GM12878 (cell line): ENCODE measurements at regions not wholly inside any gene's neighbourhood (a gene's known extent, or its start where the extent isn't known, plus 50 kb on each side); places are given as distances from the start of the nearest gene placed in this dataset.

ENCODE experiments used
- ATAC-seq: fragments of 200-7000 bp; cut with Tn5 transposase; 3 replicates; pipeline ENCODE4 v1.9.1; 2020; ENCODE audit warnings: mild to moderate bottlenecking, moderate library complexity
- BruUV-seq: library from RNA; stranded (reverse); fragments of 400-500 nt; replicated peaks from 2 replicates; lab custom pipeline; 2021; lab: Mats Ljungman, UMichigan
- CTCF ChIA-PET: fragments of 300-600 bp; sonication (Branson Sonifier 250); formaldehyde crosslinking; extraction: SDS; loops from one replicate; lab custom pipeline; 2021; ENCODE audit warnings: inconsistent platforms; lab: Yijun Ruan, JAX
- POLR2A ChIA-PET: fragments of 350-600 bp; formaldehyde crosslinking; extraction: SDS; loops from one replicate; lab custom pipeline; 2021; ENCODE audit warnings: inconsistent platforms; lab: Charles Lee
- RAD21 ChIA-PET: fragments of 300-600 bp; sonication (Branson Sonifier 250); formaldehyde crosslinking; loops from one replicate; lab custom pipeline; 2023; ENCODE audit warnings: antibody characterized with exemption; ENCODE audit not compliant: unreplicated experiment; lab: Charles Lee
- SMC1A ChIA-PET: fragments of 300-600 bp; sonication (Branson Sonifier 250); formaldehyde crosslinking; loops from one replicate; lab custom pipeline; 2023; ENCODE audit not compliant: unreplicated experiment, uncharacterized antibody; lab: Charles Lee
- DNase-seq: peaks from one replicate; pipeline ENCODE4 v3.0.0-alpha.2; 2011; ENCODE audit warnings: low read depth, low spot score
- FAIRE-seq: peaks from 3 replicates; lab custom pipeline; 2011; peaks lifted over from hg19 to GRCh38; lab: Jason Lieb, UNC
- H2AFZ ChIP-seq: 2 replicates; pipeline ENCODE4 v1.6.0; 2011; ENCODE audit warnings: low read depth, low read length, control low read depth; ENCODE audit not compliant: control insufficient read depth
- H3K27ac ChIP-seq: 2 replicates; pipeline ENCODE4 v1.5.1; 2011; ENCODE audit warnings: control low read depth; ENCODE audit not compliant: control insufficient read depth, insufficient read depth
- H3K27me3 ChIP-seq, 2 experiments: replicated peaks in 1 of 2; 2 replicates each; pipeline versions ENCODE4 v1.6.0 to v1.6.1; 2011; ENCODE audit warnings: low read length in 1 of 2; ENCODE audit not compliant: control insufficient read depth in 2 of 2, insufficient read depth in 2 of 2
- H3K36me3 ChIP-seq, 2 experiments: 2 replicates each; pipeline ENCODE4 v1.5.1; 2011; ENCODE audit warnings: low read length in 1 of 2; ENCODE audit not compliant: control insufficient read depth in 2 of 2, insufficient read depth in 2 of 2
- H3K4me1 ChIP-seq: 2 replicates; pipeline ENCODE4 v1.6.1; 2011; ENCODE audit warnings: mild to moderate bottlenecking, low read length, moderate library complexity, mixed read lengths; ENCODE audit not compliant: control insufficient read depth, insufficient read depth
- H3K4me2 ChIP-seq: 2 replicates; pipeline ENCODE4 v1.6.0; 2011; ENCODE audit warnings: control low read depth; ENCODE audit not compliant: control insufficient read depth, insufficient read depth
- H3K4me3 ChIP-seq: fragments of 200-600 bp; sonication (generic); 2 replicates; pipeline ENCODE4 v1.5.1; 2016
- H3K79me2 ChIP-seq: 2 replicates; pipeline ENCODE4 v1.6.0; 2011; ENCODE audit warnings: low read length; ENCODE audit not compliant: control insufficient read depth, insufficient read depth
- H3K9ac ChIP-seq: 2 replicates; pipeline ENCODE4 v1.8.0; 2011; ENCODE audit warnings: low read length, control low read depth, mixed read lengths; ENCODE audit not compliant: control insufficient read depth, insufficient read depth
- H3K9me3 ChIP-seq: replicated peaks from 3 replicates; pipeline ENCODE4 v1.5.1; 2011; ENCODE audit warnings: mild to moderate bottlenecking, low read length; ENCODE audit not compliant: control insufficient read depth, insufficient read depth
- H4K20me1 ChIP-seq: 2 replicates; pipeline ENCODE4 v1.6.0; 2011; ENCODE audit not compliant: control insufficient read depth, insufficient read depth
- IRF4 ChIP-seq: IDR thresholded peaks from 2 replicates; pipeline ENCODE4 v1.6.1; 2011; ENCODE audit warnings: low read depth, low read length
- KDM1A ChIP-seq: fragments of 200-600 bp; sonication (generic); IDR thresholded peaks from 2 replicates; pipeline ENCODE4 v1.6.1; 2016; ENCODE audit warnings: borderline replicate concordance
- RCOR1 ChIP-seq: conservative IDR thresholded peaks from 2 replicates; pipeline ENCODE4 v1.6.1; 2012; ENCODE audit warnings: low read depth, low read length, improper control_type of control experiment
- RFX5 ChIP-seq: IDR thresholded peaks from 2 replicates; pipeline ENCODE4 v1.6.1; 2011; ENCODE audit warnings: low read depth, low read length, improper control_type of control experiment
- WGBS: methylation state at CpG from one replicate; pipeline ENCODE4 v1.1.6; 2016; ENCODE audit warnings: low lambda C conversion rate; ENCODE audit not compliant: insufficient replicate concordance, insufficient coverage; ENCODE audit errors: missing lambda C conversion rate; 5-methylcytosine and 5-hydroxymethylcytosine counted together
- in situ Hi-C: fragments of 300-500 bp; cut with MboI; formaldehyde crosslinking; loops from 9 replicates; pipeline ENCODE4 v1.14.3; 2018; ENCODE audit warnings: mixed read lengths
- intact Hi-C: fragments of 100-400 bp; cut with micrococcal nuclease; formaldehyde crosslinking; loops from one replicate; pipeline ENCODE4 v1.14.2; 2022; ENCODE audit not compliant: unreplicated experiment
- TF ChIP-seq, protein P1 (sequence below): fragments of 450-650 bp; formaldehyde crosslinking; IDR thresholded peaks from 2 replicates; pipeline ENCODE4 v1.5.0; 2022; ENCODE audit warnings: mild to moderate bottlenecking, missing genetic modification characterization
- TF ChIP-seq, protein P2 (sequence below): fragments of 450-650 bp; IDR thresholded peaks from 2 replicates; pipeline ENCODE4 v1.6.1; 2017; ENCODE audit warnings: mild to moderate bottlenecking, moderate library complexity
- TF ChIP-seq, protein P3 (sequence below): IDR thresholded peaks from 2 replicates; pipeline ENCODE4 v1.6.1; 2011; ENCODE audit warnings: borderline replicate concordance, low read depth, mild to moderate bottlenecking, moderate library complexity, mixed read lengths, low read length; ENCODE audit not compliant: insufficient read depth; ENCODE audit errors: extremely low read length
- TF ChIP-seq, protein P4 (sequence below): fragments of 450-650 bp; formaldehyde crosslinking; IDR thresholded peaks from 2 replicates; pipeline ENCODE4 v1.4.0; 2020; ENCODE audit warnings: mild to moderate bottlenecking, moderate library complexity

DNA sequence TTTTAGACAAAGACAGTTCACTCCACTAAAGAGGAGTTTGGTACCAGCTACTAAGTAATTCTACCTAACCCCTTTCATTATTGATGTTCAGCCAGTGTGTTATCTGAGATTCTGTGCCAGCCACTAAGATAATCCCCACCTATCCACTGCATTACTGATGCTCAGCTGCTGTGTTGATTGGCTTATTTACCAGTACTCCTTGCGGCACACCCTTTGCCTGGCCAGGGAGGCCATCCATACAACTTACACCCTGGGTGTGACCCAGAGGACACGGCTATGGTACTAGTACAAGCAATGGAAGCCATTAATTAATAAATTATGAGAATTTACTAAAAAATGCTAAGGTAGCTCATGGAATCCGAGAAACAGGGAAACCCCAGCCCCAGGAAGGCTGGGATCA lies 290.7 kb upstream of the CTNNB1 start:
- no TSS peak for BruUV-seq
- no peak for TF ChIP-seq RFX5
- TF ChIP-seq, protein P1, sequence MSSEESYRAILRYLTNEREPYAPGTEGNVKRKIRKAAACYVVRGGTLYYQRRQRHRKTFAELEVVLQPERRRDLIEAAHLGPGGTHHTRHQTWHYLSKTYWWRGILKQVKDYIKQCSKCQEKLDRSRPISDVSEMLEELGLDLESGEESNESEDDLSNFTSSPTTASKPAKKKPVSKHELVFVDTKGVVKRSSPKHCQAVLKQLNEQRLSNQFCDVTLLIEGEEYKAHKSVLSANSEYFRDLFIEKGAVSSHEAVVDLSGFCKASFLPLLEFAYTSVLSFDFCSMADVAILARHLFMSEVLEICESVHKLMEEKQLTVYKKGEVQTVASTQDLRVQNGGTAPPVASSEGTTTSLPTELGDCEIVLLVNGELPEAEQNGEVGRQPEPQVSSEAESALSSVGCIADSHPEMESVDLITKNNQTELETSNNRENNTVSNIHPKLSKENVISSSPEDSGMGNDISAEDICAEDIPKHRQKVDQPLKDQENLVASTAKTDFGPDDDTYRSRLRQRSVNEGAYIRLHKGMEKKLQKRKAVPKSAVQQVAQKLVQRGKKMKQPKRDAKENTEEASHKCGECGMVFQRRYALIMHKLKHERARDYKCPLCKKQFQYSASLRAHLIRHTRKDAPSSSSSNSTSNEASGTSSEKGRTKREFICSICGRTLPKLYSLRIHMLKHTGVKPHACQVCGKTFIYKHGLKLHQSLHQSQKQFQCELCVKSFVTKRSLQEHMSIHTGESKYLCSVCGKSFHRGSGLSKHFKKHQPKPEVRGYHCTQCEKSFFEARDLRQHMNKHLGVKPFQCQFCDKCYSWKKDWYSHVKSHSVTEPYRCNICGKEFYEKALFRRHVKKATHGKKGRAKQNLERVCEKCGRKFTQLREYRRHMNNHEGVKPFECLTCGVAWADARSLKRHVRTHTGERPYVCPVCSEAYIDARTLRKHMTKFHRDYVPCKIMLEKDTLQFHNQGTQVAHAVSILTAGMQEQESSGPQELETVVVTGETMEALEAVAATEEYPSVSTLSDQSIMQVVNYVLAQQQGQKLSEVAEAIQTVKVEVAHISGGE (CRISPR knock-in tag), result no peak
- TF ChIP-seq, protein P2, sequence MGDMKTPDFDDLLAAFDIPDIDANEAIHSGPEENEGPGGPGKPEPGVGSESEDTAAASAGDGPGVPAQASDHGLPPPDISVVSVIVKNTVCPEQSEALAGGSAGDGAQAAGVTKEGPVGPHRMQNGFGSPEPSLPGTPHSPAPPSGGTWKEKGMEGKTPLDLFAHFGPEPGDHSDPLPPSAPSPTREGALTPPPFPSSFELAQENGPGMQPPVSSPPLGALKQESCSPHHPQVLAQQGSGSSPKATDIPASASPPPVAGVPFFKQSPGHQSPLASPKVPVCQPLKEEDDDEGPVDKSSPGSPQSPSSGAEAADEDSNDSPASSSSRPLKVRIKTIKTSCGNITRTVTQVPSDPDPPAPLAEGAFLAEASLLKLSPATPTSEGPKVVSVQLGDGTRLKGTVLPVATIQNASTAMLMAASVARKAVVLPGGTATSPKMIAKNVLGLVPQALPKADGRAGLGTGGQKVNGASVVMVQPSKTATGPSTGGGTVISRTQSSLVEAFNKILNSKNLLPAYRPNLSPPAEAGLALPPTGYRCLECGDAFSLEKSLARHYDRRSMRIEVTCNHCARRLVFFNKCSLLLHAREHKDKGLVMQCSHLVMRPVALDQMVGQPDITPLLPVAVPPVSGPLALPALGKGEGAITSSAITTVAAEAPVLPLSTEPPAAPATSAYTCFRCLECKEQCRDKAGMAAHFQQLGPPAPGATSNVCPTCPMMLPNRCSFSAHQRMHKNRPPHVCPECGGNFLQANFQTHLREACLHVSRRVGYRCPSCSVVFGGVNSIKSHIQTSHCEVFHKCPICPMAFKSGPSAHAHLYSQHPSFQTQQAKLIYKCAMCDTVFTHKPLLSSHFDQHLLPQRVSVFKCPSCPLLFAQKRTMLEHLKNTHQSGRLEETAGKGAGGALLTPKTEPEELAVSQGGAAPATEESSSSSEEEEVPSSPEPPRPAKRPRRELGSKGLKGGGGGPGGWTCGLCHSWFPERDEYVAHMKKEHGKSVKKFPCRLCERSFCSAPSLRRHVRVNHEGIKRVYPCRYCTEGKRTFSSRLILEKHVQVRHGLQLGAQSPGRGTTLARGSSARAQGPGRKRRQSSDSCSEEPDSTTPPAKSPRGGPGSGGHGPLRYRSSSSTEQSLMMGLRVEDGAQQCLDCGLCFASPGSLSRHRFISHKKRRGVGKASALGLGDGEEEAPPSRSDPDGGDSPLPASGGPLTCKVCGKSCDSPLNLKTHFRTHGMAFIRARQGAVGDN, result no peak
- TF ChIP-seq RCOR1, result no peak
- TF ChIP-seq, protein P3, sequence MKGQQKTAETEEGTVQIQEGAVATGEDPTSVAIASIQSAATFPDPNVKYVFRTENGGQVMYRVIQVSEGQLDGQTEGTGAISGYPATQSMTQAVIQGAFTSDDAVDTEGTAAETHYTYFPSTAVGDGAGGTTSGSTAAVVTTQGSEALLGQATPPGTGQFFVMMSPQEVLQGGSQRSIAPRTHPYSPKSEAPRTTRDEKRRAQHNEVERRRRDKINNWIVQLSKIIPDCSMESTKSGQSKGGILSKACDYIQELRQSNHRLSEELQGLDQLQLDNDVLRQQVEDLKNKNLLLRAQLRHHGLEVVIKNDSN, result no peak
- TF ChIP-seq KDM1A, result no peak
- TF ChIP-seq, protein P4, sequence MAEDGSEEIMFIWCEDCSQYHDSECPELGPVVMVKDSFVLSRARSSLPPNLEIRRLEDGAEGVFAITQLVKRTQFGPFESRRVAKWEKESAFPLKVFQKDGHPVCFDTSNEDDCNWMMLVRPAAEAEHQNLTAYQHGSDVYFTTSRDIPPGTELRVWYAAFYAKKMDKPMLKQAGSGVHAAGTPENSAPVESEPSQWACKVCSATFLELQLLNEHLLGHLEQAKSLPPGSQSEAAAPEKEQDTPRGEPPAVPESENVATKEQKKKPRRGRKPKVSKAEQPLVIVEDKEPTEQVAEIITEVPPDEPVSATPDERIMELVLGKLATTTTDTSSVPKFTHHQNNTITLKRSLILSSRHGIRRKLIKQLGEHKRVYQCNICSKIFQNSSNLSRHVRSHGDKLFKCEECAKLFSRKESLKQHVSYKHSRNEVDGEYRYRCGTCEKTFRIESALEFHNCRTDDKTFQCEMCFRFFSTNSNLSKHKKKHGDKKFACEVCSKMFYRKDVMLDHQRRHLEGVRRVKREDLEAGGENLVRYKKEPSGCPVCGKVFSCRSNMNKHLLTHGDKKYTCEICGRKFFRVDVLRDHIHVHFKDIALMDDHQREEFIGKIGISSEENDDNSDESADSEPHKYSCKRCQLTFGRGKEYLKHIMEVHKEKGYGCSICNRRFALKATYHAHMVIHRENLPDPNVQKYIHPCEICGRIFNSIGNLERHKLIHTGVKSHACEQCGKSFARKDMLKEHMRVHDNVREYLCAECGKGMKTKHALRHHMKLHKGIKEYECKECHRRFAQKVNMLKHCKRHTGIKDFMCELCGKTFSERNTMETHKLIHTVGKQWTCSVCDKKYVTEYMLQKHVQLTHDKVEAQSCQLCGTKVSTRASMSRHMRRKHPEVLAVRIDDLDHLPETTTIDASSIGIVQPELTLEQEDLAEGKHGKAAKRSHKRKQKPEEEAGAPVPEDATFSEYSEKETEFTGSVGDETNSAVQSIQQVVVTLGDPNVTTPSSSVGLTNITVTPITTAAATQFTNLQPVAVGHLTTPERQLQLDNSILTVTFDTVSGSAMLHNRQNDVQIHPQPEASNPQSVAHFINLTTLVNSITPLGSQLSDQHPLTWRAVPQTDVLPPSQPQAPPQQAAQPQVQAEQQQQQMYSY (CRISPR knock-in tag), result no peak
- no peak for TF ChIP-seq IRF4
- H3K9me3 ChIP-seq, result no peaks in the 10 kb centered on the region
- ChIA-PET CTCF (interaction anchor here (0.8 kb wide), 1 partner anchor 63 kb away, joined by 3 read pairs; no protein-coding TSS in a partner anchor), RAD21 (no interaction called here), POLR2A (no interaction called here), SMC1A (interaction anchor here (0.8 kb wide), 1 partner anchor 14 kb away, joined by 3 read pairs; no protein-coding TSS in a partner anchor)
- no peak overlapping the region for H3K4me3 ChIP-seq
- no peaks in the 10 kb centered on the region for H3K79me2 ChIP-seq
- DNase-seq, result no peak
- H3K36me3 ChIP-seq, result no peaks in the 10 kb centered on the region
- in situ Hi-C loops, result no loop called here
- no peak overlapping the region for H3K27ac ChIP-seq
- H2AFZ ChIP-seq, result no peak overlapping the region
- no peaks in the 10 kb centered on the region for H3K27me3 ChIP-seq
- WGBS, result 41% methylated on average over 3 of the region's 3 CpGs
- no peaks in the 10 kb centered on the region for H4K20me1 ChIP-seq
- H3K9ac ChIP-seq, result no peak overlapping the region
- H3K4me1 ChIP-seq, result no peaks in the 10 kb centered on the region
- intact Hi-C loops, result no loop called here
- H3K4me2 ChIP-seq, result no peak overlapping the region
- ATAC-seq, result no peak
- no peak for FAIRE-seq
